DMS79 (cell line): ENCODE measurements at regions not wholly inside any gene's neighbourhood (a gene's known extent, or its start where the extent isn't known, plus 50 kb on each side); places are given as distances from the start of the nearest gene placed in this dataset.

Experiments
- DNase-seq: peaks from one replicate; lab custom pipeline; 2025; lab: John Stamatoyannopoulos, UW

GRCh38 chr7:13447637-13448036 is 541.8 kb downstream of the ETV1 start:
- no peak for DNase-seq

- no peak for DNase-seq
Measured at GRCh38 chr7:13448243-13448642, 541.2 kb downstream of the ETV1 start.

GRCh38 chr7:13449460-13449859 is 540.0 kb downstream of the ETV1 start:
- no peak for DNase-seq

GRCh38 chr7:13454916-13455592 is 534.4 kb downstream of the ETV1 start:
- no peak for DNase-seq

- DNase-seq = no peak
Measured at GRCh38 chr7:13457790-13458189, 531.7 kb downstream of the ETV1 start.

DNA sequence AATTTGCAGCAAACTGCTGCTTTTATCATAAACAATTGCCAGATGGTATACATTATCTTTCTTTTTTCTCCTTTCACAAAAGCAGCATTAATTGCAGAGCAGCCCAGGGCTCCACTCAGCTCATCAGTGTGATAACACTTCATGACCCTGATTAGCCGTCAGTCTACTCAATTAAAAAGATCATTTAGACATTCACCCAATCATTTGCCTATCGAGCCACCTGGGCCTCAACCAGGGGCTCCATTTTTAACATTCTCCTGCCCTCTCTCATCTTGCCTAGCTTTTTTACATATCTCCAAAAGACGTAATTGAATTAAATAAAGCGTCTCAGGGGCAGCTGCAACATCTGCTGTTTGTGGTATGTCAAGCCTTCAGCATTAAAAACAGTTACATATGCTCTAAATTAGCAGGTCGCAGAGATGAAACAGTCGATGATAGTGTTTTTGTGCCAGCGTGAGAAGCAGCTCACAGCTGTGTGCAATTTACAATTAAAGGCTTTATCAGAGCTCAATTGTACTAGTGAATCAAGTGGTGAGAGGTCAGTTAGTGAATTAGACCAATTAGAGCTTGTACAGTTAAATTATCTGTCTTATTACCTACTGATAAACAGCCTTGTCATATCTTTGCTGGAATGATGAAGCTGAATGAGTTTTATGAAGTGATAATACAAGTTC is 522.5 kb downstream of the ETV1 start:
- no peak for DNase-seq

- no peak for DNase-seq
Measured at GRCh38 chr7:13476881-13477444, 512.5 kb downstream of the ETV1 start.

- DNase-seq = no peak
Measured at GRCh38 chr7:13489386-13489785, 500.1 kb downstream of the ETV1 start.

- no peak for DNase-seq
Measured at GRCh38 chr7:13496976-13497375, 492.5 kb downstream of the ETV1 start.

DNA sequence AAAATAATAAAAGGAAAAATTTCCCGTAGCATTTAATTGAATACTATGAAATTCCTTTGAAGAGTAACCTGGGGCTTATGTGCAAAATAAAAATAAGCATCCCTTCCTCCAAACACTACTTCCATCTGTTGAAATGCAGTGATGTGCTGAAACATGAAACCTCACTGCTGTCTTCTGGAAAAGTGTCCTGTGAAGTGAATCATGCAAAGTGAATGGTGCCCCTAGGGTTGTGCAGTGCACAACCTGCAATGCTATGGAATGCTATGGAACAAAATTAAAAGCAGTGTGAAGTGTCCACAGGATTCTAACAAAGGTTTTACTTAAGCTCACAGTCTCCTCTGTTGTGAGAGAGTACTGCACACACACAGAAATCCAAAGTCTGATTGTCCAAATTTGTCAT is 480.9 kb downstream of the ETV1 start:
- DNase-seq = no peak

- no peak for DNase-seq
Measured at GRCh38 chr7:13518738-13519137, 470.7 kb downstream of the ETV1 start.

DNA sequence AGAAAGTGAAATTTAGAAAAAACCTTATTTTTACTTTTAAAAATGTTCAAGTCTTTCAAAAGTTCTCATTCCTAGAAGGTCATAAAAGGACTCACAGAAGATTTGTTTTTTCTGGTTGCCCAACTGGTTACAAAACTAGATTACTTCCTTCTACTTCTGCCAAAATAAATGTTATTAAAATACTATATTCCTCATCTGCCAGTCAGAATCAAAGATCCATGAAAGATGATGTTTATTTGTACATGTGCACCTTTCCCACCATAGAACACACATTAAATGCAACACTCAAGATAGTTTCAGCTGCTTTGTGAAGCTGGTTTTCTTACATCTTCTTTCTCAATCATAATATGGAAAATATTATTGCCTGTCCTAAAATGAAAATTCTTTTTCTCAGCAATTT is 465.4 kb downstream of the ETV1 start:
- DNase-seq = no peak

- no peak for DNase-seq
Measured at GRCh38 chr7:13532028-13532753, 457.3 kb downstream of the ETV1 start.

GRCh38 chr7:13538669-13539068 is 450.8 kb downstream of the ETV1 start:
- DNase-seq = no peak

DNA sequence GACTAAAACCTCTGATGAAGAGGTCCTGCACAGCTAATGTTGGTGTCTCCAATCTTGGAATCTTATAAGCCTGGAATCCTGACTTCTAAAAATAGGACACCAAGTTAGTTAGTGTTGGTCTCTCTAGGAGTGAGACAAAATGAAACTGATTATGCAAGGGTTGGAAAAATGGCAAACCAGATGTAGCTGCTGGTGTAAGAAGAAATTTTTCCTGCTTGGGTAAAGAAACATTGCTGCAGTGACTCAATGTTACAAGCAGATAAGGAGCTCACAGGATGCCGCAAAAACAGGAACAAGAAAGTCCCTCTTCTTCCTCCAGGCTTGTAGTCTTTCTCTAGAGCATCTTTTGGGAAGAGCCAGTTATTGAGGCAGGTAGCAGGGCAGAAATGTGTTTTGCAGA is 449.0 kb downstream of the ETV1 start:
- DNase-seq = no peak

- no peak for DNase-seq
Measured at GRCh38 chr7:13541326-13541725, 448.1 kb downstream of the ETV1 start.

- no peak for DNase-seq
Measured at GRCh38 chr7:13542451-13542850, 447.0 kb downstream of the ETV1 start.

GRCh38 chr7:13551503-13551902 is 438.0 kb downstream of the ETV1 start:
- peak; percentile 7 for DNase-seq

DNA sequence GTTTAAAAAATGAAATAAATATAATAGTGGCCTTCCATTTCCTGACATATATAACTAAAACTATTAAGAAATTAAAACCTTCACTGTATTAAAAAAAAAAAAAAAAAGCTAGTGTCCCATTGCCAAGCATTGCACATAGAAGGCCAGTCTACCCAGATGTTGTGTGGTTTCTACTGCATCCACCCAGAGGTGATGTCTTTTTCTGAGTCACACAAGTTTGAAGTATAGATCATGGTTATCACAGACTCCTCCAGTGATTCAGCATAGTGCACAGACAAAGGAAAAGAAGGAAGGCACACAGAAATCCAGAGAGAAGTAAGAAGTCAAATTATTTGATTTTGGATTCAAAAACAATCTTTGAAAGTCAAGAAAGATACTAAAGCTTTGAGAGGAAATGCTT is 429.0 kb downstream of the ETV1 start:
- DNase-seq = no peak

GRCh38 chr7:13563257-13563656 is 426.2 kb downstream of the ETV1 start:
- DNase-seq = no peak

DNA sequence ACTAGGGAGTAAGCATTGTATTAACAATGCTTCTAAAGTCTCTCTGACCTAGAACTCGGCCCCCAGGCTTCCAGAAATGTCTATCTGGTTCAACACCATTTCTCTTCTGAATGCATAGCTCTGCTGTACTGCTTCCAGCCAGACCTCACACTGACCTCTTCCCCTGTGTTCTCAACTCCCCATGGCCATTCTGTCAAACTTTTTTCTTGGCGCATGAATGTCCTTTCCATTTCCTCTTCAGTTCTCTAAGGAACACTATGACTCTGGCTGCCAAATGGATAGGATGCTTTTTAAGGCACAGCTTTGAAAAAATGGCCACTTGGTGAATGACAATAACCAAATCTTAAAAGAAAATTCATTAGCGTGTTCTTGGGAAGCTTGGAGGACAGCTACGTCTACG is 425.8 kb downstream of the ETV1 start:
- DNase-seq = no peak

DNA sequence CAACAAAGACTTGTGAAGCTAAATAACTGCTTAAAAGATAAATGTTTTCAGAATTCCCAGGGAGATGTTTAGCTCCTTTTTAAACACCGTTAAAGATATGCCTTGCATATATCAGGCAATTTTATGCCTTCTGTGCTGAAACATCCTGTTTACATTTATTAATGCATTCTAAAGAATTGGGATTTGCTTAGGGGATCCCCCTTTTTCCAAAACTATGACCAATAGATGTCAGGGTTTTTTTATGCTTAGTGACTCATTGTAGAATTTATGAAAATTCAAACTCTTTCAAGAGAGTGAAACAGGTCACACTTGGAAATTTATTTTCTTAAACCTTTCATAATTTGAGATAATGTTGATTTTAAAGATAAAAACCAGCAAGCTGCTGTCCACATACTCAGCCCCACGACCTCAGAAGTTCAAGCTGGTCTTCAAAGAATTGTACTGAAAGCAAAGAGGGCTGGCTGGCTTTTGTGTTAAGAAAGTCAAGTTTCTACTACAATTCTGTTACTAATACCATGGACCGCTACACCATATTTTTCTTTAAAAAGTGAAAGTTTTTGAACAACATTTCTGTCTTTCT is 411.8 kb downstream of the ETV1 start:
- DNase-seq = no peak

DNA sequence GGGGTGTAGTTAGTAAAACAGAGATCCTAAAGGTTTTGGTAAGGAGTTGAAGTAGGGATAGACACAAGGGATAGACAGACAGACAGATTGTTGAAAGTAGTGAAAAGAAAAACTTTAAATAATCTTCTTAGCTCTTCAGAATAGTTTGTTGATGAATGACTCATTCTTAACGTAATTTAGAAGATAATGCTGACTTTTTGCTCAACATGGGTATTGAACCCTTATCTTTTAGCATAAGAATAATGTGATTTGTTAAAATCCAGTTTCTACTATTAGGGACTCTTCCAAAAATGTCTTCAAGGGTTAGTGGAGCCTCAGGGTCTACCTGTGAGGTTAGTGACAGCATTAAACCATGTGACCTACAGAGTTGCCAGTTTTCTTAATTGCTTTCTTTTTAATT is 411.2 kb downstream of the ETV1 start:
- no peak for DNase-seq
